Activated T-helper 17 cell treated with anti-CD3 and anti-CD28 coated beads, Interleukin-2, amount 50 U/mL, for 72 hours (primary cell): ENCODE measurements at regions not wholly inside any gene's neighbourhood (a gene's known extent, or its start where the extent isn't known, plus 50 kb on each side); places are given as distances from the start of the nearest gene placed in this dataset.
"Not testable (repeated sequence)": the region's sequence is repeated elsewhere in the genome, so short reads cannot be mapped to it uniquely, and the experiment has no call there.

Experiments used
- ATAC-seq: fragments of 150-1000 bp; cut with Tn5 transposase; replicated peaks from 2 replicates; pipeline ENCODE4 v1.10.0; 2021; ENCODE audit warnings: mild to moderate bottlenecking, moderate library complexity
- H3K27ac Mint-ChIP-seq: one replicate; pipeline ENCODE4 v1.8.0; 2022; ENCODE audit warnings: mixed read lengths
- H3K27me3 Mint-ChIP-seq: one replicate; pipeline ENCODE4 v1.8.0; 2022; ENCODE audit warnings: mixed read lengths
- H3K36me3 Mint-ChIP-seq: one replicate; pipeline ENCODE4 v1.8.0; 2022; ENCODE audit warnings: low read depth, mild to moderate bottlenecking, mixed read lengths
- H3K4me1 Mint-ChIP-seq: one replicate; pipeline ENCODE4 v1.8.0; 2022; ENCODE audit warnings: mixed read lengths
- H3K4me3 Mint-ChIP-seq: one replicate; pipeline ENCODE4 v1.8.0; 2022; ENCODE audit warnings: mild to moderate bottlenecking, mixed read lengths
- H3K9me3 Mint-ChIP-seq: one replicate; pipeline ENCODE4 v1.8.0; 2022; ENCODE audit warnings: mixed read lengths

GRCh38 chr15:84159346-84160269 lies 76.0 kb upstream of the GOLGA6L4 start:
- not testable (repeated sequence) for H3K36me3 Mint-ChIP-seq, H3K9me3 Mint-ChIP-seq, ATAC-seq, H3K4me1 Mint-ChIP-seq, H3K27me3 Mint-ChIP-seq, H3K27ac Mint-ChIP-seq, H3K4me3 Mint-ChIP-seq

DNA sequence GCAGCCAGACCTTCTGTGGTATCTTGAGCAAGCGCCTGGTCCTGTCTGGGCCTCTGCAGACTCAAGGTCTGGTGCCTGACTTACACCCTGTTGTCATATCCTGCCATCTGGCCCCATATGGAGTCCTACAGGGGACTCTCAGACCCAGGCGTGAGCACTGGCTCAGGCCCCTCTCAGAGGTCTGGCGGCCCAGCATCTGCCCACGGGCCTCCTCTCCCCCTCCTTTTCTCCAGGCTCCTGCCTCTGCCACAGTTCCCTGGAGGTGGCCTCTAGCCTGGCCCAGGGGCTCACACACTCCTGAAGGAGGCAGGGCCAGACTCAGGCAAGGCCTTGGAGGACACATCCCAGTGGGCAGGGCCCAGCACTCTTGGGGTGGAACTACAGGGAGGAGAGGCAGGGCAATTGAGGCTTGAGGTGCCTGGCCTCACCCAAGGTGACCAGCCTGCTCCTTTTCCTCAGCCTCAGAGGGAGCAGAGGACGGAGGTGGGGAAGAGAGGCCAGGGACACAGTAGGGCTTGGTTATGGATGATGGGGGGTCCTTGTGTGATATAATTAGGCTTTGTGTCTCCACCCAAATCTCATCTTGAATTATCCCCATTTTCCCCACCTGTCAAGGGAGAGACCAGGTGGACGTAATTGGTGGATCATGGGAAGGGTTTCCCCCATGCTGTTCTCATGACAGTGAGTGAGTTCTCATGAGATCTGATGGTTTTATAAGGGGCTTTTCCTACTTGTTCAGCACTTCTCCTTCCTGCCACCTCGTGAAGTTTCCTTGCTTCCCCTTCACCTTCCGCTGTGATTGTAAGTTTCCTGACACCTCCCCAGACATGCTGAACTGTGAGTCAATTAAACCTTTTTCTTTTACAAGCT lies 70.9 kb upstream of the GOLGA6L4 start:
- H3K27me3 Mint-ChIP-seq, H3K4me1 Mint-ChIP-seq, H3K9me3 Mint-ChIP-seq, H3K4me3 Mint-ChIP-seq, H3K36me3 Mint-ChIP-seq: not testable (repeated sequence)
- peak; percentile 32 for ATAC-seq
- H3K27ac Mint-ChIP-seq = peak overlapping the region; percentile 54

DNA sequence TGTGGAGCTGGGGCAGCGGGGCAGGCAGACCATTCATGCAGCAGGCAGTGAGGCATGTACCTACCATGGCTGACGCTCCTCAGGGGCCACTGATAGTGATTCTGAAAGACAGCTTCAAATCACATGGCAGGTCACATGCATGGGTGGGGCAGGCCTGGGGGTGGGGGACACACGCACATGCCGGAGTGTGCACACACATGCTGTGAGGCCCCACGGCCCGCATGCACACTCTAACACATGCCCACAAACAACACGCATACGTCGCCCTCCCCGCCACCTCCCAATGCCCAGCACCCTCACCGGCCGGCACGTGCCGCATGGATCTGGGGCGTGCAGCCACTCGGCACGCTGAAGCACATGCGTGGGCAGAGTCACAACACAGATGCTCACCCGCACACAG lies 65.5 kb upstream of the GOLGA6L4 start:
- not testable (repeated sequence) for H3K27ac Mint-ChIP-seq, H3K36me3 Mint-ChIP-seq, H3K4me1 Mint-ChIP-seq, H3K4me3 Mint-ChIP-seq, H3K9me3 Mint-ChIP-seq, H3K27me3 Mint-ChIP-seq, ATAC-seq

- not testable (repeated sequence) for H3K27ac Mint-ChIP-seq
Observed at GRCh38 chr15:84173231-84173610, 62.4 kb upstream of the GOLGA6L4 start.

More at GRCh38 chr15:84173231-84173610, 62.4 kb upstream of the GOLGA6L4 start:
- H3K27me3 Mint-ChIP-seq, H3K36me3 Mint-ChIP-seq, H3K4me1 Mint-ChIP-seq, H3K4me3 Mint-ChIP-seq, ATAC-seq, H3K9me3 Mint-ChIP-seq: not testable (repeated sequence)
